GM12878 (cell line): ENCODE measurements at regions not wholly inside any gene's neighbourhood (a gene's known extent, or its start where the extent isn't known, plus 50 kb on each side); places are given as distances from the start of the nearest gene placed in this dataset.
A peak's percentile ranks its signal among the peaks of the same experiment; 100 is the strongest.

ENCODE experiments used
- ATAC-seq: fragments of 200-7000 bp; cut with Tn5 transposase; 3 replicates; pipeline ENCODE4 v1.9.1; 2020; ENCODE audit warnings: mild to moderate bottlenecking, moderate library complexity
- BruUV-seq: library from RNA; stranded (reverse); fragments of 400-500 nt; replicated peaks from 2 replicates; lab custom pipeline; 2021; lab: Mats Ljungman, UMichigan
- CTCF ChIA-PET: fragments of 300-600 bp; sonication (Branson Sonifier 250); formaldehyde crosslinking; extraction: SDS; loops from one replicate; lab custom pipeline; 2021; ENCODE audit warnings: inconsistent platforms; lab: Yijun Ruan, JAX
- POLR2A ChIA-PET: fragments of 350-600 bp; formaldehyde crosslinking; extraction: SDS; loops from one replicate; lab custom pipeline; 2021; ENCODE audit warnings: inconsistent platforms; lab: Charles Lee
- RAD21 ChIA-PET: fragments of 300-600 bp; sonication (Branson Sonifier 250); formaldehyde crosslinking; loops from one replicate; lab custom pipeline; 2023; ENCODE audit warnings: antibody characterized with exemption; ENCODE audit not compliant: unreplicated experiment; lab: Charles Lee
- SMC1A ChIA-PET: fragments of 300-600 bp; sonication (Branson Sonifier 250); formaldehyde crosslinking; loops from one replicate; lab custom pipeline; 2023; ENCODE audit not compliant: unreplicated experiment, uncharacterized antibody; lab: Charles Lee
- DNase-seq: peaks from one replicate; pipeline ENCODE4 v3.0.0-alpha.2; 2011; ENCODE audit warnings: low read depth, low spot score
- FAIRE-seq: peaks from 3 replicates; lab custom pipeline; 2011; peaks lifted over from hg19 to GRCh38; lab: Jason Lieb, UNC
- H2AFZ ChIP-seq: 2 replicates; pipeline ENCODE4 v1.6.0; 2011; ENCODE audit warnings: low read depth, low read length, control low read depth; ENCODE audit not compliant: control insufficient read depth
- H3K27ac ChIP-seq: 2 replicates; pipeline ENCODE4 v1.5.1; 2011; ENCODE audit warnings: control low read depth; ENCODE audit not compliant: control insufficient read depth, insufficient read depth
- H3K27me3 ChIP-seq, 2 experiments: replicated peaks in 1 of 2; 2 replicates each; pipeline versions ENCODE4 v1.6.0 to v1.6.1; 2011; ENCODE audit warnings: low read length in 1 of 2; ENCODE audit not compliant: control insufficient read depth in 2 of 2, insufficient read depth in 2 of 2
- H3K36me3 ChIP-seq, 2 experiments: 2 replicates each; pipeline ENCODE4 v1.5.1; 2011; ENCODE audit warnings: low read length in 1 of 2; ENCODE audit not compliant: control insufficient read depth in 2 of 2, insufficient read depth in 2 of 2
- H3K4me1 ChIP-seq: 2 replicates; pipeline ENCODE4 v1.6.1; 2011; ENCODE audit warnings: mild to moderate bottlenecking, low read length, moderate library complexity, mixed read lengths; ENCODE audit not compliant: control insufficient read depth, insufficient read depth
- H3K4me2 ChIP-seq: 2 replicates; pipeline ENCODE4 v1.6.0; 2011; ENCODE audit warnings: control low read depth; ENCODE audit not compliant: control insufficient read depth, insufficient read depth
- H3K4me3 ChIP-seq: fragments of 200-600 bp; sonication (generic); 2 replicates; pipeline ENCODE4 v1.5.1; 2016
- H3K79me2 ChIP-seq: 2 replicates; pipeline ENCODE4 v1.6.0; 2011; ENCODE audit warnings: low read length; ENCODE audit not compliant: control insufficient read depth, insufficient read depth
- H3K9ac ChIP-seq: 2 replicates; pipeline ENCODE4 v1.8.0; 2011; ENCODE audit warnings: low read length, control low read depth, mixed read lengths; ENCODE audit not compliant: control insufficient read depth, insufficient read depth
- H3K9me3 ChIP-seq: replicated peaks from 3 replicates; pipeline ENCODE4 v1.5.1; 2011; ENCODE audit warnings: mild to moderate bottlenecking, low read length; ENCODE audit not compliant: control insufficient read depth, insufficient read depth
- H4K20me1 ChIP-seq: 2 replicates; pipeline ENCODE4 v1.6.0; 2011; ENCODE audit not compliant: control insufficient read depth, insufficient read depth
- BACH1 ChIP-seq: fragments of 450-650 bp; IDR thresholded peaks from 2 replicates; pipeline ENCODE4 v1.6.1; 2017; ENCODE audit warnings: mild to moderate bottlenecking, borderline replicate concordance
- KAT2A ChIP-seq: conservative IDR thresholded peaks from 2 replicates; pipeline ENCODE4 v1.6.1; 2011; ENCODE audit warnings: low read depth, low read length; ENCODE audit not compliant: control insufficient read depth
- LARP7 ChIP-seq: fragments of 450-650 bp; IDR thresholded peaks from 2 replicates; pipeline ENCODE4 v1.6.1; 2017; ENCODE audit warnings: mild to moderate bottlenecking
- PAX5 ChIP-seq: IDR thresholded peaks from 2 replicates; pipeline ENCODE4 v1.6.1; 2011; ENCODE audit warnings: low read depth, low read length, borderline replicate concordance
- POU2F2 ChIP-seq: IDR thresholded peaks from 3 replicates; pipeline ENCODE4 v1.6.1; 2011; ENCODE audit warnings: low read depth, mild to moderate bottlenecking, low read length, borderline replicate concordance
- SMAD1 ChIP-seq: fragments of 450-650 bp; IDR thresholded peaks from 2 replicates; pipeline ENCODE4 v1.6.1; 2018; ENCODE audit warnings: mild to moderate bottlenecking, low read depth; ENCODE audit not compliant: partially characterized antibody
- SMARCA5 ChIP-seq: fragments of 450-650 bp; IDR thresholded peaks from 2 replicates; pipeline ENCODE4 v1.6.1; 2017; ENCODE audit warnings: mild to moderate bottlenecking
- ZNF384 ChIP-seq: IDR thresholded peaks from 2 replicates; pipeline ENCODE4 v1.6.1; 2012; ENCODE audit warnings: low read depth, mild to moderate bottlenecking, low read length, improper control_type of control experiment, borderline replicate concordance
- WGBS: methylation state at CpG from one replicate; pipeline ENCODE4 v1.1.6; 2016; ENCODE audit warnings: low lambda C conversion rate; ENCODE audit not compliant: insufficient replicate concordance, insufficient coverage; ENCODE audit errors: missing lambda C conversion rate; 5-methylcytosine and 5-hydroxymethylcytosine counted together
- in situ Hi-C: fragments of 300-500 bp; cut with MboI; formaldehyde crosslinking; loops from 9 replicates; pipeline ENCODE4 v1.14.3; 2018; ENCODE audit warnings: mixed read lengths
- intact Hi-C: fragments of 100-400 bp; cut with micrococcal nuclease; formaldehyde crosslinking; loops from one replicate; pipeline ENCODE4 v1.14.2; 2022; ENCODE audit not compliant: unreplicated experiment
- TF ChIP-seq, protein P1 (sequence below): IDR thresholded peaks from 2 replicates; pipeline ENCODE4 v1.6.1; 2012; ENCODE audit warnings: low read depth, low read length, improper control_type of control experiment
- TF ChIP-seq, protein P2 (sequence below): IDR thresholded peaks from 2 replicates; pipeline ENCODE4 v1.6.1; 2011; ENCODE audit warnings: borderline replicate concordance, low read depth, mild to moderate bottlenecking, moderate library complexity, low read length; ENCODE audit not compliant: insufficient read depth, poor library complexity, severe bottlenecking
- TF ChIP-seq, protein P3 (sequence below): fragments of 450-650 bp; conservative IDR thresholded peaks from 2 replicates; pipeline ENCODE4 v1.6.1; 2017; ENCODE audit warnings: mild to moderate bottlenecking, moderate library complexity
- TF ChIP-seq, protein P4 (sequence below): IDR thresholded peaks from 2 replicates; pipeline ENCODE4 v1.6.1; 2011; ENCODE audit warnings: mild to moderate bottlenecking, low read depth, low read length, moderate library complexity; ENCODE audit not compliant: insufficient replicate concordance
- TF ChIP-seq, protein P5 (sequence below): fragments of 450-650 bp; IDR thresholded peaks from 2 replicates; pipeline ENCODE4 v1.6.1; 2017; ENCODE audit warnings: mild to moderate bottlenecking, low read depth, inconsistent platforms; ENCODE audit not compliant: poor library complexity, severe bottlenecking

DNA sequence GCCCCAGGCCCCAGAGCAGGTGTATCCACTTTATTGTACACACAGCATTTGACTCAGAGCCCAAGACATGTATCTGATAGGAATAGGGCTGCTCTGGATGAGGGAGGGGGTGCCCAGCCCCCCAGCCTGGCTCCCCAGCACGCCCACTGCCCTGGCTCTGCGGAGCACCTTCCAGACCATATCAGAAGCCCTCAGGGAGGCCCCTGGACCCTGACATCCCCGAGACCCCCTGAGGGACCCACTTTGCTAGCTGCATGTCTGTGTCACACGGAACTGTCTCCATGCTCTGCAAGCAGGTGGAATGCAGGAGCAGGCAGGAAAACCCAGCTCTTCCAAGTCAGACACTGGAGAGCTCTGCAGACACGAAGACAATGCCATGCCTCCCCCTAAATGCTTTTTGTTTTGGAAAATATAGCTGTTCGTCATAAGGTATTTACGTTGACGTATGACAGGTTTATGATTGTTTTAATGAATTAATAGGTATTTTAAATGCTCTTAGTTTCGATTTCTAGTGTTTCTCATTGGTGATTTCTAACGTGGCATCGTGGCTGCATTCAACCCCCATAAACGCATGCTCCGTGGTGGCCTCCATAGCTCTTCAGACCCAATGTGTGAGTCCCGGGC, 92.8 kb upstream of the INSIG1 start:
- no peaks in the 10 kb centered on the region for H3K36me3 ChIP-seq
- FAIRE-seq, result no peak
- in situ Hi-C loops (loop anchor here (5.0 to 10.0 kb wide), 3 partner anchors 90 to 550 kb away; partner anchors contain the start of gene INSIG1), intact Hi-C loops (loop anchor here (1.0 to 10.0 kb wide), 9 partner anchors 77 to 550 kb away; partner anchors contain the start of genes INSIG1, PAXIP1 and RBM33)
- no peaks in the 10 kb centered on the region for H3K27me3 ChIP-seq
- no peaks in the 10 kb centered on the region; the same call in 2 of the 3 replicates for H3K9me3 ChIP-seq
- no peak for ATAC-seq
- H4K20me1 ChIP-seq, result no peaks in the 10 kb centered on the region
- ChIA-PET CTCF (interaction anchor here (0.6 to 3.3 kb wide), 9 partner anchors 12 to 291 kb away, joined by 3 to 17 read pairs (median 4); partner anchors contain the start of gene INSIG1), RAD21 (interaction anchor here (1.0 to 3.0 kb wide), 10 partner anchors 15 to 277 kb away, joined by 3 to 25 read pairs (median 6); partner anchors contain the start of genes INSIG1 and PAXIP1), SMC1A (interaction anchor here (0.6 to 2.4 kb wide), 15 partner anchors 10 to 277 kb away, joined by 3 to 16 read pairs (median 3); partner anchors contain the start of gene INSIG1), POLR2A (interaction anchor here (0.9 to 3.3 kb wide), 8 partner anchors 8 to 277 kb away, joined by 3 to 86 read pairs (median 5); partner anchors contain the start of genes INSIG1 and PAXIP1)
- H2AFZ ChIP-seq, result peak overlapping the region; percentile 58
- no peak for DNase-seq
- peaks cover 23% of the 10 kb centered on the region for H3K4me1 ChIP-seq
- H3K4me2 ChIP-seq, result no peak overlapping the region; the same call in none of the 2 replicates
- no peak overlapping the region for H3K4me3 ChIP-seq
- H3K9ac ChIP-seq, result peak overlapping the region; percentile 84; the same call in 1 of the 2 replicates
- peak overlapping the region; percentile 97 for H3K27ac ChIP-seq
- WGBS, result 51% methylated on average over 14 of the region's 14 CpGs
- no peaks in the 10 kb centered on the region for H3K79me2 ChIP-seq
- BruUV-seq, result no TSS peak
- TF ChIP-seq ZNF384 (no peak), POU2F2 (no peak), BACH1 (no peak), SMARCA5 (peak; percentile 20; the same call in 1 of the 2 replicates), SMAD1 (no peak), PAX5 (no peak), KAT2A (no peak), LARP7 (no peak)
- TF ChIP-seq, protein P1, sequence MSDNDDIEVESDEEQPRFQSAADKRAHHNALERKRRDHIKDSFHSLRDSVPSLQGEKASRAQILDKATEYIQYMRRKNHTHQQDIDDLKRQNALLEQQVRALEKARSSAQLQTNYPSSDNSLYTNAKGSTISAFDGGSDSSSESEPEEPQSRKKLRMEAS, result peak; percentile 93
- TF ChIP-seq, protein P2, sequence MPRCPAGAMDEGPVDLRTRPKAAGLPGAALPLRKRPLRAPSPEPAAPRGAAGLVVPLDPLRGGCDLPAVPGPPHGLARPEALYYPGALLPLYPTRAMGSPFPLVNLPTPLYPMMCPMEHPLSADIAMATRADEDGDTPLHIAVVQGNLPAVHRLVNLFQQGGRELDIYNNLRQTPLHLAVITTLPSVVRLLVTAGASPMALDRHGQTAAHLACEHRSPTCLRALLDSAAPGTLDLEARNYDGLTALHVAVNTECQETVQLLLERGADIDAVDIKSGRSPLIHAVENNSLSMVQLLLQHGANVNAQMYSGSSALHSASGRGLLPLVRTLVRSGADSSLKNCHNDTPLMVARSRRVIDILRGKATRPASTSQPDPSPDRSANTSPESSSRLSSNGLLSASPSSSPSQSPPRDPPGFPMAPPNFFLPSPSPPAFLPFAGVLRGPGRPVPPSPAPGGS, result no peak
- TF ChIP-seq, protein P3, sequence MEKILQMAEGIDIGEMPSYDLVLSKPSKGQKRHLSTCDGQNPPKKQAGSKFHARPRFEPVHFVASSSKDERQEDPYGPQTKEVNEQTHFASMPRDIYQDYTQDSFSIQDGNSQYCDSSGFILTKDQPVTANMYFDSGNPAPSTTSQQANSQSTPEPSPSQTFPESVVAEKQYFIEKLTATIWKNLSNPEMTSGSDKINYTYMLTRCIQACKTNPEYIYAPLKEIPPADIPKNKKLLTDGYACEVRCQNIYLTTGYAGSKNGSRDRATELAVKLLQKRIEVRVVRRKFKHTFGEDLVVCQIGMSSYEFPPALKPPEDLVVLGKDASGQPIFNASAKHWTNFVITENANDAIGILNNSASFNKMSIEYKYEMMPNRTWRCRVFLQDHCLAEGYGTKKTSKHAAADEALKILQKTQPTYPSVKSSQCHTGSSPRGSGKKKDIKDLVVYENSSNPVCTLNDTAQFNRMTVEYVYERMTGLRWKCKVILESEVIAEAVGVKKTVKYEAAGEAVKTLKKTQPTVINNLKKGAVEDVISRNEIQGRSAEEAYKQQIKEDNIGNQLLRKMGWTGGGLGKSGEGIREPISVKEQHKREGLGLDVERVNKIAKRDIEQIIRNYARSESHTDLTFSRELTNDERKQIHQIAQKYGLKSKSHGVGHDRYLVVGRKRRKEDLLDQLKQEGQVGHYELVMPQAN, result 0 out of 2 replicates have a peak, but pooled peaks have one; percentile 20
- TF ChIP-seq, protein P4, sequence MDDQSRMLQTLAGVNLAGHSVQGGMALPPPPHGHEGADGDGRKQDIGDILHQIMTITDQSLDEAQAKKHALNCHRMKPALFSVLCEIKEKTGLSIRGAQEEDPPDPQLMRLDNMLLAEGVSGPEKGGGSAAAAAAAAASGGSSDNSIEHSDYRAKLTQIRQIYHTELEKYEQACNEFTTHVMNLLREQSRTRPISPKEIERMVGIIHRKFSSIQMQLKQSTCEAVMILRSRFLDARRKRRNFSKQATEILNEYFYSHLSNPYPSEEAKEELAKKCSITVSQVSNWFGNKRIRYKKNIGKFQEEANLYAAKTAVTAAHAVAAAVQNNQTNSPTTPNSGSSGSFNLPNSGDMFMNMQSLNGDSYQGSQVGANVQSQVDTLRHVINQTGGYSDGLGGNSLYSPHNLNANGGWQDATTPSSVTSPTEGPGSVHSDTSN, result no peak
- TF ChIP-seq, protein P5, sequence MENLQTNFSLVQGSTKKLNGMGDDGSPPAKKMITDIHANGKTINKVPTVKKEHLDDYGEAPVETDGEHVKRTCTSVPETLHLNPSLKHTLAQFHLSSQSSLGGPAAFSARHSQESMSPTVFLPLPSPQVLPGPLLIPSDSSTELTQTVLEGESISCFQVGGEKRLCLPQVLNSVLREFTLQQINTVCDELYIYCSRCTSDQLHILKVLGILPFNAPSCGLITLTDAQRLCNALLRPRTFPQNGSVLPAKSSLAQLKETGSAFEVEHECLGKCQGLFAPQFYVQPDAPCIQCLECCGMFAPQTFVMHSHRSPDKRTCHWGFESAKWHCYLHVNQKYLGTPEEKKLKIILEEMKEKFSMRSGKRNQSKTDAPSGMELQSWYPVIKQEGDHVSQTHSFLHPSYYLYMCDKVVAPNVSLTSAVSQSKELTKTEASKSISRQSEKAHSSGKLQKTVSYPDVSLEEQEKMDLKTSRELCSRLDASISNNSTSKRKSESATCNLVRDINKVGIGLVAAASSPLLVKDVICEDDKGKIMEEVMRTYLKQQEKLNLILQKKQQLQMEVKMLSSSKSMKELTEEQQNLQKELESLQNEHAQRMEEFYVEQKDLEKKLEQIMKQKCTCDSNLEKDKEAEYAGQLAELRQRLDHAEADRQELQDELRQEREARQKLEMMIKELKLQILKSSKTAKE, result no peak
